ENCODE measurements at regions not wholly inside any gene's neighbourhood (a gene's known extent, or its start where the extent isn't known, plus 50 kb on each side); places are given as distances from the start of the nearest gene placed in this dataset.

GRCh38 chr1:69433073-69433472, 134.6 kb upstream of the LRRC7 start:
- H3K4me1 ChIP-seq (ENCODE audit: control insufficient read depth in 4 of 4, insufficient read depth in 4 of 4, low read length in 3 of 4): no peaks in the 10 kb centered on the region
- H3K4me3 ChIP-seq (ENCODE audit: low read depth in 1 of 3, low read length in 3 of 3): no peak overlapping the region
- no peaks in the 10 kb centered on the region for H3K9me3 ChIP-seq (ENCODE audit: control insufficient read depth in 4 of 4, low read length in 3 of 4)
- DNase-seq (ENCODE audit: low spot score): no peak
- no peak for TF ChIP-seq NR2F2 (IDR thresholded peaks at IDR 0.05)
- no peak overlapping the region for H3K9ac ChIP-seq (ENCODE audit: low read depth in 1 of 2, low read length in 2 of 2)
- no peaks in the 10 kb centered on the region for H3K27me3 ChIP-seq (ENCODE audit: control insufficient read depth in 4 of 4, insufficient read depth in 4 of 4, low read length in 3 of 4)
- H3K27ac ChIP-seq (ENCODE audit: low read depth in 1 of 2, low read length in 2 of 2): no peak overlapping the region
- H3K36me3 ChIP-seq (ENCODE audit: control insufficient read depth in 4 of 4, insufficient read depth in 3 of 4, low read depth in 1 of 4, low read length in 3 of 4): no peaks in the 10 kb centered on the region

GRCh38 chr1:69436151-69436550, 131.6 kb upstream of the LRRC7 start:
- no peak for DNase-seq (ENCODE audit: low spot score)

More at GRCh38 chr1:69436151-69436550, 131.6 kb upstream of the LRRC7 start:
- Histone ChIP-seq H3K36me3 (ENCODE audit: control insufficient read depth in 4 of 4, insufficient read depth in 3 of 4, low read depth in 1 of 4, low read length in 3 of 4) (no peaks in the 10 kb centered on the region), H3K27ac (ENCODE audit: low read depth in 1 of 2, low read length in 2 of 2) (no peak overlapping the region), H3K9ac (ENCODE audit: low read depth in 1 of 2, low read length in 2 of 2) (no peak overlapping the region), H3K4me3 (ENCODE audit: low read depth in 1 of 3, low read length in 3 of 3) (no peak overlapping the region), H3K4me1 (ENCODE audit: control insufficient read depth in 4 of 4, insufficient read depth in 4 of 4, low read length in 3 of 4) (no peaks in the 10 kb centered on the region), H3K27me3 (ENCODE audit: control insufficient read depth in 4 of 4, insufficient read depth in 4 of 4, low read length in 3 of 4) (no peaks in the 10 kb centered on the region), H3K9me3 (ENCODE audit: control insufficient read depth in 4 of 4, low read length in 3 of 4) (no peaks in the 10 kb centered on the region)
- no peak for TF ChIP-seq ZBTB33 (IDR thresholded peaks at IDR 0.05)
- TF ChIP-seq CTCF (IDR thresholded peaks at IDR 0.05; ENCODE audit: low read depth, low read length, missing input control): no peak
- TF ChIP-seq REST (IDR thresholded peaks at IDR 0.05): no peak
- TF ChIP-seq SP1 (IDR thresholded peaks at IDR 0.05): no peak
- no peak for TF ChIP-seq ATF3 (IDR thresholded peaks at IDR 0.05)
